HEK293 (cell line): ENCODE measurements at regions not wholly inside any gene's neighbourhood (a gene's known extent, or its start where the extent isn't known, plus 50 kb on each side); places are given as distances from the start of the nearest gene placed in this dataset.

Experiments used
- CTCF ChIA-PET: fragments of 350-600 bp; formaldehyde crosslinking; extraction: SDS; loops from one replicate; lab custom pipeline; 2021; ENCODE audit warnings: antibody characterized with exemption; lab: Yijun Ruan, JAX
- POLR2A ChIA-PET: fragments of 300-600 bp; formaldehyde crosslinking; extraction: SDS; loops from one replicate; lab custom pipeline; 2020; ENCODE audit warnings: antibody characterized with exemption, inconsistent platforms; lab: Yijun Ruan, JAX
- H3K27ac ChIP-seq: fragments of 200-500 bp; sonication (Bioruptor generic); 2 replicates; pipeline ENCODE4 v1.5.1; 2014; ENCODE audit warnings: low read depth, low read length, control low read depth, inconsistent platforms; ENCODE audit errors: extremely low read depth
- H3K36me3 ChIP-seq, 2 experiments: fragments of 200-500 bp in 1 of 2; sonication (Bioruptor generic) in 1 of 2; 1 replicate in 1 of 2; 2 replicates in 1 of 2; pipeline ENCODE4 v1.5.1; 2014 to 2017; ENCODE audit warnings: inconsistent platforms in 2 of 2, low read length in 2 of 2; ENCODE audit not compliant: control insufficient read depth in 2 of 2, insufficient read depth in 1 of 2
- H3K4me1 ChIP-seq: fragments of 200-500 bp; sonication (Bioruptor generic); 2 replicates; pipeline ENCODE4 v1.5.1; 2014; ENCODE audit warnings: mild to moderate bottlenecking, low read length, inconsistent platforms; ENCODE audit not compliant: control insufficient read depth, insufficient read depth
- H3K4me3 ChIP-seq: 2 replicates; pipeline ENCODE4 v1.5.1; 2011; ENCODE audit warnings: low read depth, mild to moderate bottlenecking, control low read depth, low read length, moderate library complexity
- H3K9me3 ChIP-seq: fragments of 200-500 bp; sonication (Bioruptor generic); 2 replicates; pipeline ENCODE4 v1.5.1; 2014; ENCODE audit warnings: low read depth, low read length, inconsistent platforms; ENCODE audit not compliant: control insufficient read depth, insufficient read depth
- GFI1B ChIP-seq: fragments of 450-650 bp; formaldehyde crosslinking; IDR thresholded peaks from 2 replicates; pipeline ENCODE4 v1.5.1; 2016; ENCODE audit warnings: missing biosample characterization, missing genetic modification characterization
- REPIN1 ChIP-seq: fragments of 450-650 bp; formaldehyde crosslinking; IDR thresholded peaks from 2 replicates; pipeline ENCODE4 v1.5.1; 2017; ENCODE audit warnings: missing biosample characterization, missing genetic modification characterization, low read depth
- SP7 ChIP-seq: fragments of 450-650 bp; formaldehyde crosslinking; IDR thresholded peaks from 2 replicates; pipeline ENCODE4 v1.5.1; 2016; ENCODE audit warnings: missing biosample characterization, missing genetic modification characterization
- YY1 ChIP-seq: fragments of 450-650 bp; formaldehyde crosslinking; IDR thresholded peaks from 2 replicates; pipeline ENCODE4 v1.5.1; 2018; ENCODE audit warnings: missing biosample characterization, missing genetic modification characterization
- ZNF133 ChIP-seq: fragments of 450-650 bp; formaldehyde crosslinking; IDR thresholded peaks from 2 replicates; pipeline ENCODE4 v1.5.1; 2016; ENCODE audit warnings: missing biosample characterization, missing genetic modification characterization
- ZNF19 ChIP-seq: fragments of 450-650 bp; formaldehyde crosslinking; IDR thresholded peaks from 2 replicates; pipeline ENCODE4; 2016; ENCODE audit warnings: missing biosample characterization, missing genetic modification characterization, low read depth
- ZNF214 ChIP-seq: fragments of 450-650 bp; formaldehyde crosslinking; IDR thresholded peaks from 2 replicates; pipeline ENCODE4 v1.5.1; 2017; ENCODE audit warnings: missing biosample characterization, mild to moderate bottlenecking, missing genetic modification characterization, borderline replicate concordance
- ZNF280D ChIP-seq: fragments of 450-650 bp; formaldehyde crosslinking; IDR thresholded peaks from 2 replicates; pipeline ENCODE4 v1.5.1; 2016; ENCODE audit warnings: missing biosample characterization, missing genetic modification characterization
- ZNF324 ChIP-seq: fragments of 450-650 bp; formaldehyde crosslinking; IDR thresholded peaks from 2 replicates; pipeline ENCODE4 v1.5.1; 2016; ENCODE audit warnings: missing biosample characterization, missing genetic modification characterization
- ZNF645 ChIP-seq: fragments of 450-650 bp; formaldehyde crosslinking; IDR thresholded peaks from 2 replicates; pipeline ENCODE4; 2016; ENCODE audit warnings: missing biosample characterization, missing genetic modification characterization
- ZNF704 ChIP-seq: fragments of 450-650 bp; formaldehyde crosslinking; IDR thresholded peaks from 2 replicates; pipeline ENCODE4 v1.5.1; 2016; ENCODE audit warnings: missing biosample characterization, missing genetic modification characterization
- ZNF707 ChIP-seq: fragments of 450-650 bp; formaldehyde crosslinking; IDR thresholded peaks from 2 replicates; pipeline ENCODE4 v1.5.1; 2016; ENCODE audit warnings: missing biosample characterization, missing genetic modification characterization
- ZNF76 ChIP-seq: fragments of 450-650 bp; formaldehyde crosslinking; IDR thresholded peaks from 2 replicates; pipeline ENCODE4; 2016; ENCODE audit warnings: low read depth, missing biosample characterization, missing genetic modification characterization, borderline replicate concordance
- ZSCAN4 ChIP-seq: fragments of 450-650 bp; formaldehyde crosslinking; IDR thresholded peaks from 2 replicates; pipeline ENCODE4 v1.5.1; 2017; ENCODE audit warnings: missing biosample characterization, missing genetic modification characterization

GRCh38 chr5:73381590-73382400, 66.8 kb downstream of the FOXD1 start:
- H3K4me1 ChIP-seq, result peaks cover 26% of the 10 kb centered on the region
- no peak overlapping the region for H3K27ac ChIP-seq
- CTCF ChIA-PET, result no interaction called here
- no peaks in the 10 kb centered on the region for H3K36me3 ChIP-seq
- TF ChIP-seq ZSCAN4 (tag by site-specific recombination), result no peak
- no peak overlapping the region for H3K4me3 ChIP-seq
- H3K9me3 ChIP-seq, result no peaks in the 10 kb centered on the region
- POLR2A ChIA-PET, result no interaction called here

- no peak for TF ChIP-seq ZNF280D
- TF ChIP-seq ZNF19 (tag by site-specific recombination), result no peak
- TF ChIP-seq ZNF324, result no peak
- no peak for TF ChIP-seq GFI1B (tag by site-specific recombination)
- TF ChIP-seq SP7, result no peak
- TF ChIP-seq ZNF645 (tag by site-specific recombination), result no peak
- no peak for TF ChIP-seq YY1 (tag by site-specific recombination)
- no peak for TF ChIP-seq ZNF76 (tag by site-specific recombination)
- TF ChIP-seq ZNF704, result no peak
- no peak for TF ChIP-seq ZNF707 (tag by site-specific recombination)
- TF ChIP-seq REPIN1, result no peak
- TF ChIP-seq, all 188 proteins: peak for 0
- H3K27ac ChIP-seq, result no peak overlapping the region
- CTCF ChIA-PET, result no interaction called here
- H3K36me3 ChIP-seq, result no peaks in the 10 kb centered on the region
- H3K9me3 ChIP-seq, result no peaks in the 10 kb centered on the region
- H3K4me1 ChIP-seq, result peaks cover 32% of the 10 kb centered on the region
- no peak overlapping the region for H3K4me3 ChIP-seq
- POLR2A ChIA-PET, result no interaction called here
Measured at GRCh38 chr5:73380710-73381589, 67.6 kb downstream of the FOXD1 start.

- no peak for TF ChIP-seq ZNF133
- no peak for TF ChIP-seq ZNF214
- TF ChIP-seq, all 188 proteins: peak for 0
- peaks cover 32% of the 10 kb centered on the region for H3K4me1 ChIP-seq
- H3K36me3 ChIP-seq, result no peaks in the 10 kb centered on the region
- no peak overlapping the region for H3K4me3 ChIP-seq
- no peak overlapping the region for H3K27ac ChIP-seq
- H3K9me3 ChIP-seq, result no peaks in the 10 kb centered on the region
- ChIA-PET CTCF (no interaction called here), POLR2A (no interaction called here)
Measured at GRCh38 chr5:73380041-73380440, 68.5 kb downstream of the FOXD1 start.
